ENCODE measurements at regions not wholly inside any gene's neighbourhood (a gene's known extent, or its start where the extent isn't known, plus 50 kb on each side); places are given as distances from the start of the nearest gene placed in this dataset.

DNA sequence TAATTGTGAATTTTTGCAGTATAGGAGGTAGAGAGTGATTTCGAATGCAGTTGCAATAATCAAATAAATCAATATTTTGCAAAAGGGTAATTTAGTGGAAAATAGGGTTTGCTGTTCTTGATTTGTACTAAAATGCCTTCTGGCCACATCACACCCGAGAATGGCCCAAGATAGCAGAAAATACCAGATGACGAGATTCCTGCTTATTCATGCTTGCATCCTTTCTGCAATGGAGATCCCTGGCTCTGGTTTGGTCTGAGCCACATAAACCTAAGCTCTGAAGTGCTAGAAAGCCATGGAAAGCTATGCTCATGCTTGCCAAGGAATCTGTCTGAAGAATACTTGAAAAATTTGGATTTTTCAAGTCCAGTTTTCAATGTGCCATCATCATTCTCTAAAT, 634.2 kb upstream of the COBL start:
- Mint-ChIP-seq H3K27me3 (ENCODE audit: insufficient read depth) (no peaks in the 10 kb centered on the region), H3K27ac (peak overlapping the region; percentile 57), H3K36me3 (ENCODE audit: low read depth) (no peaks in the 10 kb centered on the region), H3K4me3 (no peak overlapping the region), H3K9me3 (no peaks in the 10 kb centered on the region), H3K4me1 (peaks cover 12% of the 10 kb centered on the region)
- no peaks in the 10 kb centered on the region for H3K36me3 ChIP-seq (ENCODE audit: control insufficient read depth, insufficient read depth, low read length)
- no peaks in the 10 kb centered on the region for H3K9me3 ChIP-seq (ENCODE audit: control insufficient read depth, low read length)
- no peak for TF ChIP-seq CTCF (conservative IDR thresholded peaks at IDR 0.05)
- no peak for DNase-seq
- 10 to 52% methylated on average over 1 to 3 of the region's 3 CpGs for WGBS, 2 experiments (ENCODE audit: insufficient coverage in 1 of 2, insufficient read length in 1 of 2)
- H3K4me3 ChIP-seq (ENCODE audit: low read length), result no peak overlapping the region
- H3K9ac ChIP-seq (ENCODE audit: extremely low read depth, low read length, poor library complexity, severe bottlenecking), result no peak overlapping the region
- no peaks in the 10 kb centered on the region for H3K27me3 ChIP-seq (ENCODE audit: control insufficient read depth, insufficient read depth, low read length, poor library complexity, severe bottlenecking)
- peak overlapping the region; percentile 45 for H3K27ac ChIP-seq (ENCODE audit: low read depth, low read length)
- peaks cover 3% of the 10 kb centered on the region for H3K4me1 ChIP-seq (ENCODE audit: control insufficient read depth, insufficient read depth, low read length)

GRCh38 chr7:51949726-51950644, 633.4 kb upstream of the COBL start:
- TF ChIP-seq CTCF (conservative IDR thresholded peaks at IDR 0.05), result peak; percentile 42
- 43 to 62% methylated on average over 3 to 9 of the region's 9 CpGs for WGBS, 2 experiments (ENCODE audit: insufficient coverage in 1 of 2, insufficient read length in 1 of 2)
- H3K27ac Mint-ChIP-seq, result peak overlapping the region; percentile 57
- peaks cover 12% of the 10 kb centered on the region for H3K4me1 Mint-ChIP-seq
- Histone ChIP-seq H3K9me3 (ENCODE audit: control insufficient read depth, low read length) (peaks cover 4% of the 10 kb centered on the region), H3K4me3 (ENCODE audit: low read length) (no peak overlapping the region), H3K27ac (ENCODE audit: low read depth, low read length) (peak overlapping the region; percentile 45), H3K9ac (ENCODE audit: extremely low read depth, low read length, poor library complexity, severe bottlenecking) (no peak overlapping the region), H3K27me3 (ENCODE audit: control insufficient read depth, insufficient read depth, low read length, poor library complexity, severe bottlenecking) (no peaks in the 10 kb centered on the region), H3K4me1 (ENCODE audit: control insufficient read depth, insufficient read depth, low read length) (peaks cover 3% of the 10 kb centered on the region), H3K36me3 (ENCODE audit: control insufficient read depth, insufficient read depth, low read length) (no peaks in the 10 kb centered on the region)
- H3K27me3 Mint-ChIP-seq (ENCODE audit: insufficient read depth), result no peaks in the 10 kb centered on the region
- DNase-seq, result peak; percentile 93
- no peak overlapping the region for H3K4me3 Mint-ChIP-seq
- no peaks in the 10 kb centered on the region for H3K36me3 Mint-ChIP-seq (ENCODE audit: low read depth)
- H3K9me3 Mint-ChIP-seq, result peaks cover 8% of the 10 kb centered on the region

DNA sequence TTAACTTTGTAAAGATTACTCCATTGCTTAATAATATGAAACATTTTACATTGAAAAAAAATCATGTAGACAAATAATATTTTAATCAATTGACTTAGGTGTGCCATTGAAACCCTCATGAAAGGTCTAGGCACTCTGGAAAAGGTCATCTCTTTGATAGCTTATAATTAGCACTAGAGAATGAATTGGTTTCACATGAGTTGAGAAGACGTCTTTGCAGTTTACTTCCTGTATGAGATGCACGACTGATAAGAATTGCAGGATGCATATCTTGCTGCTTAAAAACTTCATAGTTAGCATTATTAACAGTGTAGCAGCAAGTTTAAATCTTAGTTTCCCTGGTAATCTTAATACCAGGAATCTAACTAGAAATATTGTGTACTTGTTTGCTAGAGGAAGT, 614.2 kb upstream of the COBL start:
- Mint-ChIP-seq H3K27me3 (ENCODE audit: insufficient read depth) (no peaks in the 10 kb centered on the region), H3K27ac (no peak overlapping the region), H3K9me3 (no peaks in the 10 kb centered on the region), H3K4me3 (no peak overlapping the region), H3K4me1 (no peaks in the 10 kb centered on the region), H3K36me3 (ENCODE audit: low read depth) (no peaks in the 10 kb centered on the region)
- Histone ChIP-seq H3K4me3 (ENCODE audit: low read length) (no peak overlapping the region), H3K27ac (ENCODE audit: low read depth, low read length) (no peak overlapping the region), H3K36me3 (ENCODE audit: control insufficient read depth, insufficient read depth, low read length) (no peaks in the 10 kb centered on the region), H3K9me3 (ENCODE audit: control insufficient read depth, low read length) (no peaks in the 10 kb centered on the region), H3K27me3 (ENCODE audit: control insufficient read depth, insufficient read depth, low read length, poor library complexity, severe bottlenecking) (no peaks in the 10 kb centered on the region), H3K9ac (ENCODE audit: extremely low read depth, low read length, poor library complexity, severe bottlenecking) (no peak overlapping the region), H3K4me1 (ENCODE audit: control insufficient read depth, insufficient read depth, low read length) (no peaks in the 10 kb centered on the region)
- TF ChIP-seq CTCF (conservative IDR thresholded peaks at IDR 0.05), result no peak
- DNase-seq, result no peak
- WGBS, 2 experiments (ENCODE audit: insufficient coverage in 1 of 2, insufficient read length in 1 of 2), result 86 to 100% methylated on average over 2 of the region's 2 CpGs
